ENCODE measurements at regions not wholly inside any gene's neighbourhood (a gene's known extent, or its start where the extent isn't known, plus 50 kb on each side); places are given as distances from the start of the nearest gene placed in this dataset.
A peak's percentile ranks its signal among the peaks of the same experiment; 100 is the strongest.

- DNase-seq: no peak
Observed at GRCh38 chr5:26828294-26828693, 210.1 kb downstream of the CDH9 start.

- DNase-seq: no peak
Observed at GRCh38 chr5:26813235-26813634, 225.2 kb downstream of the CDH9 start.

GRCh38 chr5:26812714-26813113, 225.7 kb downstream of the CDH9 start:
- DNase-seq: no peak

GRCh38 chr5:26807231-26808199, 230.9 kb downstream of the CDH9 start:
- DNase-seq: no peak

- DNase-seq: no peak
Observed at GRCh38 chr5:26805076-26805475, 233.3 kb downstream of the CDH9 start.

GRCh38 chr5:26802944-26803343, 235.4 kb downstream of the CDH9 start:
- DNase-seq: no peak

GRCh38 chr5:26791433-26791832, 247.0 kb downstream of the CDH9 start:
- DNase-seq: no peak

GRCh38 chr5:26791021-26791420, 247.4 kb downstream of the CDH9 start:
- DNase-seq: no peak

GRCh38 chr5:26763215-26763614, 275.2 kb downstream of the CDH9 start:
- DNase-seq: no peak

GRCh38 chr5:26761446-26761845, 276.9 kb downstream of the CDH9 start:
- DNase-seq: no peak

- DNase-seq: no peak
Observed at GRCh38 chr5:26761045-26761444, 277.3 kb downstream of the CDH9 start.

- no peak for DNase-seq
Observed at GRCh38 chr5:26757941-26758340, 280.4 kb downstream of the CDH9 start.

- DNase-seq: no peak
Observed at GRCh38 chr5:26749829-26750228, 288.6 kb downstream of the CDH9 start.

GRCh38 chr5:26740182-26740581, 298.2 kb downstream of the CDH9 start:
- no peak for DNase-seq

GRCh38 chr5:26737348-26738265, 300.8 kb downstream of the CDH9 start:
- DNase-seq: no peak

GRCh38 chr5:26727916-26728315, 310.5 kb downstream of the CDH9 start:
- no peak for DNase-seq

GRCh38 chr5:26719803-26720202, 318.6 kb downstream of the CDH9 start:
- DNase-seq: no peak

- peak; percentile 21 for DNase-seq
Observed at GRCh38 chr5:26700759-26701384, 337.5 kb downstream of the CDH9 start.

- DNase-seq: no peak
Observed at GRCh38 chr5:26692952-26693351, 345.4 kb downstream of the CDH9 start.

- DNase-seq: no peak
Observed at GRCh38 chr5:26691486-26691885, 346.9 kb downstream of the CDH9 start.

GRCh38 chr5:26690511-26690910, 347.9 kb downstream of the CDH9 start:
- no peak for DNase-seq

GRCh38 chr5:26681861-26682260, 356.5 kb downstream of the CDH9 start:
- no peak for DNase-seq

GRCh38 chr5:26674846-26675245, 363.5 kb downstream of the CDH9 start:
- no peak for DNase-seq

Measured in NCI-H187 treated with DMSO at 0.1 percent for 48 hours (cell line).